PC-3 (cell line): ENCODE measurements at regions not wholly inside any gene's neighbourhood (a gene's known extent, or its start where the extent isn't known, plus 50 kb on each side); places are given as distances from the start of the nearest gene placed in this dataset.

Source experiments
- CTCF ChIP-seq: fragments of 300-600 bp; sonication (generic); conservative IDR thresholded peaks from 2 replicates; pipeline ENCODE4 v1.5.1; 2017; ENCODE audit warnings: antibody characterized with exemption, low read depth, mild to moderate bottlenecking, low read length
- EZH2 ChIP-seq: fragments of 300-600 bp; sonication (generic); IDR thresholded peaks from one replicate; pipeline ENCODE4 v1.6.1; 2017; ENCODE audit warnings: antibody characterized with exemption, mild to moderate bottlenecking, low read length; ENCODE audit not compliant: unreplicated experiment
- EZH2phosphoT487 ChIP-seq: fragments of 300-600 bp; sonication (generic); IDR thresholded peaks from 2 replicates; pipeline ENCODE4 v1.6.1; 2018; ENCODE audit warnings: mild to moderate bottlenecking, antibody characterized with exemption, low read length, borderline replicate concordance

- no peak for TF ChIP-seq CTCF
- no peak for TF ChIP-seq EZH2
- TF ChIP-seq EZH2phosphoT487, result no peak
These were observed 356.1 kb downstream of the CBLN4 start for GRCh38 chr20:55649254-55649653.
